H9 (cell line): ENCODE measurements at regions not wholly inside any gene's neighbourhood (a gene's known extent, or its start where the extent isn't known, plus 50 kb on each side); places are given as distances from the start of the nearest gene placed in this dataset.

Source experiments
- DNase-seq: peaks from one replicate; pipeline ENCODE4 v3.0.0-alpha.2; 2017
- H2AFZ ChIP-seq: one replicate; pipeline ENCODE4 v1.6.1; 2013; ENCODE audit warnings: mild to moderate bottlenecking, low read length, control low read depth, moderate library complexity
- H2AK5ac ChIP-seq: 2 replicates; pipeline ENCODE4 v1.6.1; 2013; ENCODE audit warnings: low read length, control low read depth, mixed read lengths; ENCODE audit not compliant: insufficient read length
- H2BK120ac ChIP-seq: one replicate; pipeline ENCODE4 v1.6.1; 2013; ENCODE audit warnings: low read depth, mild to moderate bottlenecking, low read length, control low read depth, inconsistent platforms; ENCODE audit not compliant: poor library complexity, severe bottlenecking
- H2BK12ac ChIP-seq: 2 replicates; pipeline ENCODE4 v1.6.1; 2013; ENCODE audit warnings: low read length, control low read depth, mixed read lengths, low read depth; ENCODE audit not compliant: insufficient read length
- H2BK15ac ChIP-seq: 2 replicates; pipeline ENCODE4 v1.6.1; 2013; ENCODE audit warnings: low read depth, low read length, control low read depth
- H2BK20ac ChIP-seq: one replicate; pipeline ENCODE4 v1.6.1; 2013; ENCODE audit warnings: low read depth, mild to moderate bottlenecking, low read length, control low read depth, inconsistent platforms; ENCODE audit not compliant: poor library complexity, severe bottlenecking
- H2BK5ac ChIP-seq: 2 replicates; pipeline ENCODE4 v1.6.1; 2013; ENCODE audit warnings: low read length, control low read depth, mixed read lengths; ENCODE audit not compliant: insufficient read length
- H3K14ac ChIP-seq: 2 replicates; pipeline ENCODE4 v1.6.1; 2013; ENCODE audit warnings: low read length, control low read depth; ENCODE audit not compliant: insufficient read depth
- H3K18ac ChIP-seq: 2 replicates; pipeline ENCODE4 v1.6.1; 2013; ENCODE audit warnings: low read depth, mild to moderate bottlenecking, mixed read lengths, low read length, control low read depth; ENCODE audit not compliant: insufficient read length
- H3K23ac ChIP-seq: 2 replicates; pipeline ENCODE4 v1.6.1; 2013; ENCODE audit warnings: low read length, control low read depth, mixed read lengths, low read depth; ENCODE audit not compliant: insufficient read length
- H3K23me2 ChIP-seq: 2 replicates; pipeline ENCODE4 v1.6.1; 2013; ENCODE audit warnings: low read depth, mild to moderate bottlenecking, mixed read lengths, low read length, control low read depth; ENCODE audit not compliant: insufficient read length, poor library complexity, severe bottlenecking
- H3K27ac ChIP-seq: 2 replicates; pipeline ENCODE4 v1.5.1; 2013; ENCODE audit warnings: low read length, control low read depth, mixed read lengths, low read depth; ENCODE audit not compliant: insufficient read length
- H3K27me3 ChIP-seq: 2 replicates; pipeline ENCODE4 v1.6.1; 2013; ENCODE audit warnings: low read length, control low read depth, inconsistent platforms; ENCODE audit not compliant: insufficient read depth
- H3K4ac ChIP-seq: 2 replicates; pipeline ENCODE4 v1.6.1; 2013; ENCODE audit warnings: low read depth, mild to moderate bottlenecking, control low read depth, inconsistent platforms, low read length, moderate library complexity
- H3K4me1 ChIP-seq: 2 replicates; pipeline ENCODE4 v1.6.1; 2013; ENCODE audit warnings: low read length, control low read depth, inconsistent platforms; ENCODE audit not compliant: insufficient read depth
- H3K4me2 ChIP-seq: 2 replicates; pipeline ENCODE4 v1.6.1; 2013; ENCODE audit warnings: low read length, control low read depth, mixed read lengths; ENCODE audit not compliant: insufficient read length, insufficient read depth
- H3K56ac ChIP-seq: 2 replicates; pipeline ENCODE4 v1.6.1; 2013; ENCODE audit warnings: low read depth, mild to moderate bottlenecking, mixed read lengths, low read length, control low read depth; ENCODE audit not compliant: insufficient read length
- H3K79me1 ChIP-seq: 2 replicates; pipeline ENCODE4 v1.6.1; 2013; ENCODE audit warnings: low read depth, mild to moderate bottlenecking, moderate library complexity, low read length, control low read depth, inconsistent platforms; ENCODE audit not compliant: insufficient read depth, poor library complexity, severe bottlenecking
- H3K79me2 ChIP-seq: 2 replicates; pipeline ENCODE4 v1.6.1; 2013; ENCODE audit warnings: low read length, control low read depth, inconsistent platforms; ENCODE audit not compliant: insufficient read depth
- H3K9ac ChIP-seq: 2 replicates; pipeline ENCODE4 v1.6.1; 2013; ENCODE audit warnings: low read length, control low read depth, mixed read lengths; ENCODE audit not compliant: insufficient read length; ENCODE audit errors: extremely low read depth
- H3K9me3 ChIP-seq: one replicate; pipeline ENCODE4 v1.6.1; 2013; ENCODE audit warnings: low read depth, low read length, inconsistent platforms; ENCODE audit not compliant: control insufficient read depth
- H3T11ph ChIP-seq: one replicate; pipeline ENCODE4 v1.6.1; 2013; ENCODE audit warnings: mild to moderate bottlenecking, low read length, control low read depth, inconsistent platforms
- H4K20me1 ChIP-seq: one replicate; pipeline ENCODE4 v1.6.1; 2013; ENCODE audit not compliant: control insufficient read depth, insufficient read length, insufficient read depth
- H4K5ac ChIP-seq: 2 replicates; pipeline ENCODE4 v1.6.1; 2013; ENCODE audit warnings: low read depth, mild to moderate bottlenecking, mixed read lengths, low read length, control low read depth; ENCODE audit not compliant: insufficient read length
- H4K8ac ChIP-seq: replicated peaks from 2 replicates; pipeline ENCODE4 v1.6.1; 2013; ENCODE audit warnings: low read length, control low read depth, mixed read lengths, low read depth; ENCODE audit not compliant: insufficient read length
- H4K91ac ChIP-seq: 2 replicates; pipeline ENCODE4 v1.6.1; 2013; ENCODE audit warnings: low read depth, mild to moderate bottlenecking, moderate library complexity, mixed read lengths, low read length, control low read depth; ENCODE audit not compliant: insufficient read length
- H3K27ac Mint-ChIP-seq, 3 experiments: 2 replicates in 2 of 3; 3 replicates in 1 of 3; pipeline ENCODE4 v1.8.0; 2020 to 2021; ENCODE audit warnings: mixed read lengths in 3 of 3, mild to moderate bottlenecking in 1 of 3, moderate library complexity in 1 of 3
- H3K27me3 Mint-ChIP-seq: 2 replicates; pipeline ENCODE4 v1.8.0; 2021; ENCODE audit warnings: low read depth, mild to moderate bottlenecking, moderate library complexity, mixed read lengths
- H3K36me3 Mint-ChIP-seq, 3 experiments: 2 replicates in 2 of 3; 3 replicates in 1 of 3; pipeline ENCODE4 v1.8.0; 2020 to 2021; ENCODE audit warnings: low read depth in 3 of 3, mixed read lengths in 3 of 3; ENCODE audit not compliant: insufficient read depth in 1 of 3
- H3K4me1 Mint-ChIP-seq, 2 experiments: 2 replicates each; pipeline ENCODE4 v1.8.0; 2020; ENCODE audit warnings: mixed read lengths in 2 of 2
- H3K4me3 Mint-ChIP-seq, 2 experiments: 2 replicates in 1 of 2; 3 replicates in 1 of 2; pipeline ENCODE4 v1.8.0; 2020 to 2021; ENCODE audit warnings: mild to moderate bottlenecking in 2 of 2, mixed read lengths in 2 of 2, moderate library complexity in 1 of 2
- H3K9me3 Mint-ChIP-seq, 2 experiments: 2 replicates in 1 of 2; 3 replicates in 1 of 2; pipeline ENCODE4 v1.8.0; 2020; ENCODE audit warnings: mild to moderate bottlenecking in 2 of 2, mixed read lengths in 2 of 2, moderate library complexity in 1 of 2
- CTCF ChIP-seq: fragments of 200-600 bp; sonication (generic); conservative IDR thresholded peaks from 3 replicates; pipeline ENCODE4 v1.8.0; 2021; ENCODE audit warnings: antibody characterized with exemption, mild to moderate bottlenecking
- WGBS: extraction: QIAGEN DNeasy Blood & Tissue Kit; methylation state at CpG from one replicate; pipeline ENCODE4 v1.1.7; 2013; ENCODE audit warnings: missing lambda C conversion rate, low lambda C conversion rate, mixed read lengths; ENCODE audit not compliant: insufficient read length; ENCODE audit errors: extremely low coverage; 5-methylcytosine and 5-hydroxymethylcytosine counted together

- no peak overlapping the region for H3T11ph ChIP-seq
- H3K56ac ChIP-seq, result no peak overlapping the region
- no peak overlapping the region for H3K4me2 ChIP-seq
- no peak overlapping the region for H3K4me3 Mint-ChIP-seq
- H3K27me3 ChIP-seq, result no peaks in the 10 kb centered on the region
- no peak for TF ChIP-seq CTCF
- no peaks in the 10 kb centered on the region for H3K36me3 Mint-ChIP-seq
- H3K14ac ChIP-seq, result no peak overlapping the region
- no peak overlapping the region for H2AFZ ChIP-seq
- no peak overlapping the region for H2AK5ac ChIP-seq
- no peaks in the 10 kb centered on the region for H3K9me3 ChIP-seq
- no peak overlapping the region for H4K8ac ChIP-seq
- WGBS, result no CpG with 5 or more reads among the region's 2 CpGs
- H3K23ac ChIP-seq, result no peak overlapping the region
- no peak overlapping the region for H2BK20ac ChIP-seq
- no peaks in the 10 kb centered on the region for H3K4me1 ChIP-seq
- H2BK15ac ChIP-seq, result no peak overlapping the region
- H3K9ac ChIP-seq, result no peak overlapping the region
- no peaks in the 10 kb centered on the region for H3K79me1 ChIP-seq
- no peak overlapping the region for H3K27ac Mint-ChIP-seq
- no peaks in the 10 kb centered on the region for H3K4me1 Mint-ChIP-seq
- no peak overlapping the region for H3K27ac ChIP-seq
- no peak overlapping the region for H2BK5ac ChIP-seq
- H3K79me2 ChIP-seq, result no peaks in the 10 kb centered on the region
- no peaks in the 10 kb centered on the region for H3K9me3 Mint-ChIP-seq
- H4K20me1 ChIP-seq, result no peaks in the 10 kb centered on the region
- H4K5ac ChIP-seq, result no peak overlapping the region
- no peak overlapping the region for H3K4ac ChIP-seq
- no peak for DNase-seq
- no peak overlapping the region for H2BK120ac ChIP-seq
- no peaks in the 10 kb centered on the region for H3K23me2 ChIP-seq
- no peak overlapping the region for H3K18ac ChIP-seq
- no peaks in the 10 kb centered on the region for H3K27me3 Mint-ChIP-seq
- no peak overlapping the region for H4K91ac ChIP-seq
- no peak overlapping the region for H2BK12ac ChIP-seq
Measured at GRCh38 chr14:22210026-22210425, 379.0 kb downstream of the DAD1 start.
